WTC11 (cell line): ENCODE measurements at regions not wholly inside any gene's neighbourhood (a gene's known extent, or its start where the extent isn't known, plus 50 kb on each side); places are given as distances from the start of the nearest gene placed in this dataset.

Source experiments
- ATF2 ChIP-seq: sonication (generic); formaldehyde crosslinking; IDR thresholded peaks from 2 replicates; pipeline ENCODE4 v1.8.1; 2022; ENCODE audit warnings: low read depth, missing genetic modification reagents, borderline replicate concordance
- CTCF ChIP-seq: fragments of 200-600 bp; IDR thresholded peaks from 2 replicates; pipeline ENCODE4 v1.8.0; 2022; ENCODE audit warnings: antibody characterized with exemption
- E2F1 ChIP-seq: sonication (generic); formaldehyde crosslinking; IDR thresholded peaks from 2 replicates; pipeline ENCODE4 v1.8.0; 2022; ENCODE audit warnings: mild to moderate bottlenecking, missing genetic modification reagents
- E2F4 ChIP-seq: sonication (generic); formaldehyde crosslinking; IDR thresholded peaks from 2 replicates; pipeline ENCODE4 v1.8.1; 2022; ENCODE audit warnings: low read depth, mild to moderate bottlenecking, moderate library complexity, missing genetic modification reagents, borderline replicate concordance
- ETV6 ChIP-seq: sonication (generic); formaldehyde crosslinking; IDR thresholded peaks from 2 replicates; pipeline ENCODE4 v1.8.1; 2022; ENCODE audit warnings: mild to moderate bottlenecking, missing genetic modification reagents
- GABPB1 ChIP-seq: sonication (generic); formaldehyde crosslinking; IDR thresholded peaks from 2 replicates; pipeline ENCODE4 v1.8.1; 2023; ENCODE audit warnings: mild to moderate bottlenecking, missing genetic modification reagents
- MAX ChIP-seq: sonication (generic); formaldehyde crosslinking; IDR thresholded peaks from 2 replicates; pipeline ENCODE4 v1.8.0; 2022; ENCODE audit warnings: mild to moderate bottlenecking, missing genetic modification reagents
- SP1 ChIP-seq: sonication (generic); formaldehyde crosslinking; conservative IDR thresholded peaks from 2 replicates; pipeline ENCODE4 v1.8.1; 2022; ENCODE audit warnings: missing genetic modification reagents
- STAT6 ChIP-seq: sonication (generic); formaldehyde crosslinking; conservative IDR thresholded peaks from 2 replicates; pipeline ENCODE4 v1.8.1; 2023; ENCODE audit warnings: mild to moderate bottlenecking, low read depth, missing genetic modification reagents, moderate library complexity
- TCF7 ChIP-seq: sonication (generic); formaldehyde crosslinking; IDR thresholded peaks from 2 replicates; pipeline ENCODE4 v1.8.0; 2022; ENCODE audit warnings: mild to moderate bottlenecking, low read depth, missing genetic modification reagents, moderate library complexity
- TEAD1 ChIP-seq: sonication (generic); formaldehyde crosslinking; IDR thresholded peaks from 2 replicates; pipeline ENCODE4 v1.8.0; 2022; ENCODE audit warnings: mild to moderate bottlenecking, missing genetic modification reagents
- TP53 ChIP-seq: sonication (generic); formaldehyde crosslinking; IDR thresholded peaks from 2 replicates; pipeline ENCODE4 v1.8.1; 2023; ENCODE audit warnings: mild to moderate bottlenecking, missing genetic modification reagents
- ZNF138 ChIP-seq: sonication (generic); formaldehyde crosslinking; conservative IDR thresholded peaks from 2 replicates; pipeline ENCODE4 v1.8.1; 2022; ENCODE audit warnings: mild to moderate bottlenecking, moderate library complexity, missing genetic modification reagents

- TF ChIP-seq CTCF (no peak), MAX (CRISPR knock-in tag) (no peak), GABPB1 (CRISPR knock-in tag) (no peak), ETV6 (CRISPR knock-in tag) (no peak), E2F4 (no peak), TP53 (CRISPR knock-in tag) (no peak), ATF2 (no peak), STAT6 (no peak), E2F1 (CRISPR knock-in tag) (no peak), SP1 (CRISPR knock-in tag) (no peak), TEAD1 (CRISPR knock-in tag) (no peak), ZNF138 (CRISPR knock-in tag) (no peak), TCF7 (no peak)
Observed at GRCh38 chr2:7377916-7378569, 460.8 kb downstream of the RNF144A start.
